Activated CD8-positive, alpha-beta T cell treated with anti-CD3 and anti-CD28 coated beads, Interleukin-2, amount 10 ng/mL, durations not matched to agents 7 days and 5 days (primary cell): ENCODE measurements at regions not wholly inside any gene's neighbourhood (a gene's known extent, or its start where the extent isn't known, plus 50 kb on each side); places are given as distances from the start of the nearest gene placed in this dataset.
"Not testable (repeated sequence)": the region's sequence is repeated elsewhere in the genome, so short reads cannot be mapped to it uniquely, and the experiment has no call there.

ENCODE experiments used
- ATAC-seq: fragments of 150-1000 bp; cut with Tn5 transposase; one replicate; pipeline ENCODE4 v1.10.0; 2021; ENCODE audit warnings: moderate library complexity
- CTCF ChIA-PET: fragments of 350-600 bp; sonication (Branson Sonifier 250); formaldehyde crosslinking; loops from one replicate; lab custom pipeline; 2021; ENCODE audit warnings: antibody characterized with exemption; lab: Charles Lee
- POLR2A ChIA-PET: fragments of 350-600 bp; sonication (Branson Sonifier 250); formaldehyde crosslinking; loops from one replicate; lab custom pipeline; 2021; ENCODE audit warnings: antibody characterized with exemption; lab: Charles Lee
- DNase-seq: peaks from one replicate; pipeline ENCODE4 v3.0.0-alpha.2; 2020
- H3K27ac Mint-ChIP-seq: one replicate; pipeline ENCODE4 v1.8.0; 2021; ENCODE audit warnings: mild to moderate bottlenecking, mixed read lengths
- H3K27me3 Mint-ChIP-seq: one replicate; pipeline ENCODE4 v1.8.0; 2021; ENCODE audit warnings: low read depth, mixed read lengths
- H3K36me3 Mint-ChIP-seq: one replicate; pipeline ENCODE4 v1.8.0; 2021; ENCODE audit warnings: low read depth, mixed read lengths
- H3K4me1 Mint-ChIP-seq: one replicate; pipeline ENCODE4 v1.8.0; 2021; ENCODE audit warnings: low read depth, mixed read lengths
- H3K4me3 Mint-ChIP-seq: one replicate; pipeline ENCODE4 v1.8.0; 2021; ENCODE audit warnings: mild to moderate bottlenecking, mixed read lengths
- H3K9me3 Mint-ChIP-seq: one replicate; pipeline ENCODE4 v1.8.0; 2022; ENCODE audit warnings: mixed read lengths; ENCODE audit not compliant: insufficient read depth

DNA sequence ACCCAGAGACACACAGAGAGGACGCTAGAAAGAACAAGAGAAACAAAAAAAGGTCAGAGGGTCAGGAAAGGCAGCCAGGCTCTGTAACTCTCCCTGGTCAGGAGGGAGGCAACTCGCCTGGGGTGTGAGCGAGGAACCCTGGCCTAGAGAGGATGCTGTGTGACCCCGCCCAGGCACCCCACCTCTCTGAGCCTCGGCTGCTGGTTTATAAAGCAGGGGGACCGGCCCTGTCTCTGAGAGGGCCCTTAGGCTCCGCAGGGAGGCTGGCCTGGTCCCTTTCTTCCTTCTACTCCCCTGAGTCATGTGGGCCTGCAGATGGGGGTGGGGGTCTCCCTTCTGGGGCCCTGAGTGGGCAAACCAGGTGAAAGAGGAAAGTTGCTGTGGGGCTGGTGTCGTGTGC is 81.3 kb upstream of the GOLGA6L4 start:
- H3K27me3 Mint-ChIP-seq, H3K36me3 Mint-ChIP-seq, H3K4me1 Mint-ChIP-seq, H3K9me3 Mint-ChIP-seq, CTCF ChIA-PET, DNase-seq, ATAC-seq, H3K27ac Mint-ChIP-seq, POLR2A ChIA-PET, H3K4me3 Mint-ChIP-seq: not testable (repeated sequence)

DNA sequence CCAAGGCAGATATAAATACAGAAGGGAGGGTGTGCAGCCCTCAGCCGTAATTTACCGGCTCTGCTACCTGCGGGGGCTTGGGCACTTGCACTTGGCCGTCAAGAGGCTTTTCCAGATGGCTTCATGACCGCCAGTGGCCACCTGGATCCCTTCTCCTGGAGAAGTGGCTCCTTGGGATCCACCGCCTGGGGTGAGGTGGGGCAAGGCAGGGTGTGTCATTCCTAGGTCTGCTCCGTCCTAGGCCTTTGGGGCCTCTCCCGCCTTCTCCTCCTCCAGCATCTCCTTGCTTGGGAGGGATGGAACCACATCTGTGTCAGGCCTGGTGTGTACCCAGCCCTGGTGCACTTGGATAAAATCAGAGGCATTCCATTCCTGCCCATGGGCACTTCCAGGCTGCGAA is 80.8 kb upstream of the GOLGA6L4 start:
- DNase-seq, H3K4me1 Mint-ChIP-seq, H3K36me3 Mint-ChIP-seq, H3K4me3 Mint-ChIP-seq, H3K27me3 Mint-ChIP-seq, H3K9me3 Mint-ChIP-seq, CTCF ChIA-PET, ATAC-seq, POLR2A ChIA-PET, H3K27ac Mint-ChIP-seq: not testable (repeated sequence)

DNA sequence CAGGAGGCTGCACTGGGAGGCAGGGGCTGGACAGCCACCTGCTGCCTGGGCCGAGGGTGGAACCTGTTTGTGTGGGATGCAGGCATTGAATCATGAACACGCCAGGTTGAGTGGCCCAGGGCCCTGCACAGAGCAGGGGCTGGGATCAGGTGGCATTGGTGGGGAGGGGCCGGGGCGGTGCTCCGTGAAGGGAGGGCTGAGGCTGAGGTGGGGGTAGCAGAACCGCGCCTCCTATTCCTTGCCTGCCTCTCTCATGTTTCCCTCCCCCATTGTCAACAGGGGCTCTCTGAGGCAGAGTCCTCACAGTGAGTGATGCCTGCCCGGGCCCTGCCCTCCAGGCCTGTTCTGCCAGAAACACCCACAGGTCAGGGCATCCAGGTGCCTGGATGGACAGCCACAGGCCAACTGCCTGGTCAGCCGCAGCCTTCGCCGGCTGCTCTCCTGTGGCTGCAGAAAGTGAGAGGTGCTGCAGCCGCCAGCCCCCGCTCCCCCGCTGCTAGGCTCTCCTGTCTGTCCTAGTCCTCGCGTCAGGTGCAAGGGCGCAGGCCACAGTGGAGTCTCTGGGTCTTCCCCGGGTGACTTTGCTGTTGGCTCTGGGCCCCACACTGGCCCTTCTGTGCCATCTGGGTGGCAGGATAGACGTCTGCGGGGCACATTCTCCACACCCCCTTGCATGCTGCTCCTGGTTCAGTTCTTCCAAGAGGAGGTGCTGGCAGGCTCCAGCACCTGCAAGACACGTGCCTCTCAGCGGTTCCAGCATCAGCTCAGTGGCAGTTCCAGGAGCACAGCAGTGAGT is 79.6 kb upstream of the GOLGA6L4 start:
- ATAC-seq, DNase-seq, H3K36me3 Mint-ChIP-seq, POLR2A ChIA-PET, CTCF ChIA-PET, H3K27ac Mint-ChIP-seq, H3K4me3 Mint-ChIP-seq, H3K4me1 Mint-ChIP-seq, H3K9me3 Mint-ChIP-seq, H3K27me3 Mint-ChIP-seq: not testable (repeated sequence)

DNA sequence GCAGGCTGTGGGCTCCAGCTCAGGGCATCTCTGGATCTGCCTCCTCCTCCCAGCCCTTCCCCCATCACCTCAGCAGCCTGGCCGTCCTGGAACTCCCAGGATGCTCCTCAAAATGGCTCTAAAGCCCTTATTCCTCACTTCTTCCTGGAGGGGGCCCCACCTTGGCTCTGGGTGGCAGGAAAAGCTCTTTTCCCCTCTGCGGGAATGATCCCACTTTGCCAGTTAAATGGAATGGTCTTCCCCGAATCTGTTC is 79.1 kb upstream of the GOLGA6L4 start:
- H3K27me3 Mint-ChIP-seq, H3K4me1 Mint-ChIP-seq, H3K4me3 Mint-ChIP-seq, ATAC-seq, CTCF ChIA-PET, DNase-seq, POLR2A ChIA-PET, H3K9me3 Mint-ChIP-seq, H3K27ac Mint-ChIP-seq, H3K36me3 Mint-ChIP-seq: not testable (repeated sequence)

DNA sequence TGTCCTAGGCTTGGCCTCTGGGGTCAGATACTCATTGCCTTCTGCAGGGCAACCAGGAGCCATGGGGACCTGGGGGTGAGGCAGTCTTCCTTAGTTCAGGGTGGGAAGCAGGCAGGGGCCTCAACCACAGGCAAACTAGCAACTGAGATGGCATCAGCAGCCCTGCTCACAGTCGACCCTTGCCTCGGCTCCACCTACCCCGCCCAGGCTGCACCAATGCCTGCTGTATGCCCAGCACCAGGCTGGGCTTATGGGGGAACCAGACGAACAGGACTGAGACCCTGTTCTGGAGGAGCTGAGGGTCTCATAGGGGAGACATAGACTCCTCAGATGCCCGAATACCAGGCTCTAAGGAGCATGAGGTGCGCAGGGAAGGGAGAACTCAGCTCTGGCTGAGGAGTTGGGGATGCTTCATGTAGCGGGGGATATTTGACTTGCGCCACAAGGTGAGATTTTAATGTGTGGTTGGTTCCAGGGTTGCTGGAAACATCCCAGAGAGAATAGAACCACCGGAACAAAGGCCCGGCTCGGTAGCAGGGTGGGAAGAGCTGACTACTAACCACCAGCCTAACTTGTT is 78.4 kb upstream of the GOLGA6L4 start:
- H3K27me3 Mint-ChIP-seq, H3K4me3 Mint-ChIP-seq, H3K9me3 Mint-ChIP-seq, CTCF ChIA-PET, H3K4me1 Mint-ChIP-seq, H3K27ac Mint-ChIP-seq, ATAC-seq, POLR2A ChIA-PET, H3K36me3 Mint-ChIP-seq, DNase-seq: not testable (repeated sequence)

GRCh38 chr15:84157857-84158256 is 77.7 kb upstream of the GOLGA6L4 start:
- DNase-seq, ATAC-seq, CTCF ChIA-PET, H3K4me1 Mint-ChIP-seq, H3K36me3 Mint-ChIP-seq, POLR2A ChIA-PET, H3K27me3 Mint-ChIP-seq, H3K27ac Mint-ChIP-seq, H3K4me3 Mint-ChIP-seq, H3K9me3 Mint-ChIP-seq: not testable (repeated sequence)

- H3K27me3 Mint-ChIP-seq, POLR2A ChIA-PET, H3K36me3 Mint-ChIP-seq: not testable (repeated sequence)
Measured at GRCh38 chr15:84159346-84160269, 76.0 kb upstream of the GOLGA6L4 start.

GRCh38 chr15:84164423-84165292 is 70.9 kb upstream of the GOLGA6L4 start:
- ATAC-seq, result not testable (repeated sequence)

More at GRCh38 chr15:84159346-84160269, 76.0 kb upstream of the GOLGA6L4 start:
- H3K27ac Mint-ChIP-seq, ATAC-seq, CTCF ChIA-PET, H3K9me3 Mint-ChIP-seq, DNase-seq, H3K4me1 Mint-ChIP-seq, H3K4me3 Mint-ChIP-seq: not testable (repeated sequence)

DNA sequence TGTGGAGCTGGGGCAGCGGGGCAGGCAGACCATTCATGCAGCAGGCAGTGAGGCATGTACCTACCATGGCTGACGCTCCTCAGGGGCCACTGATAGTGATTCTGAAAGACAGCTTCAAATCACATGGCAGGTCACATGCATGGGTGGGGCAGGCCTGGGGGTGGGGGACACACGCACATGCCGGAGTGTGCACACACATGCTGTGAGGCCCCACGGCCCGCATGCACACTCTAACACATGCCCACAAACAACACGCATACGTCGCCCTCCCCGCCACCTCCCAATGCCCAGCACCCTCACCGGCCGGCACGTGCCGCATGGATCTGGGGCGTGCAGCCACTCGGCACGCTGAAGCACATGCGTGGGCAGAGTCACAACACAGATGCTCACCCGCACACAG is 65.5 kb upstream of the GOLGA6L4 start:
- H3K4me1 Mint-ChIP-seq, DNase-seq, H3K9me3 Mint-ChIP-seq, H3K4me3 Mint-ChIP-seq, POLR2A ChIA-PET, CTCF ChIA-PET, H3K27me3 Mint-ChIP-seq, H3K36me3 Mint-ChIP-seq, H3K27ac Mint-ChIP-seq, ATAC-seq: not testable (repeated sequence)

More at GRCh38 chr15:84164423-84165292, 70.9 kb upstream of the GOLGA6L4 start:
- H3K4me1 Mint-ChIP-seq, POLR2A ChIA-PET, CTCF ChIA-PET, H3K27me3 Mint-ChIP-seq, DNase-seq, H3K4me3 Mint-ChIP-seq, H3K9me3 Mint-ChIP-seq, H3K36me3 Mint-ChIP-seq, H3K27ac Mint-ChIP-seq: not testable (repeated sequence)

DNA sequence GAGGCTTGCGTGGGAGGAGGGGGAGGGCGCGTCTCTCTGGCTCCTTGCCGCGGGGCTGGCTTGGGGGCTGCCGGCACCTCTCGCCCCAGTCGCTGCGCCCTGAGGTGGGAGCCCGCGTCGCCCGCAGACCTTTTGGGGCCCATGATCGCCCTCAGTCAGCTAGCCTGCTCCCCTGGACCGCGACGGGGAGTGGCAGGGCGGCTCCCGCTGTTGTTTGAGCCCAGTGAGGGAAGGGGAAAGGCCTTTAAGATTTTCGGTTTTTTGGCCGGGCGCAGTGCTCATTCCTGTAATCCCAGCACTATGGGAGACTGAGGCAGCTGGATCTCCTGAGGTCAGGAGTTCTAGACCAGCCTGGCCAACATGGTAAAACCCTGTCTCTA is 62.4 kb upstream of the GOLGA6L4 start:
- H3K27ac Mint-ChIP-seq, ATAC-seq, POLR2A ChIA-PET, CTCF ChIA-PET, H3K4me3 Mint-ChIP-seq, H3K36me3 Mint-ChIP-seq, H3K4me1 Mint-ChIP-seq, DNase-seq, H3K27me3 Mint-ChIP-seq, H3K9me3 Mint-ChIP-seq: not testable (repeated sequence)
